Muscle layer of colon (tissue), 2 donors: ENCODE measurements at regions not wholly inside any gene's neighbourhood (a gene's known extent, or its start where the extent isn't known, plus 50 kb on each side); places are given as distances from the start of the nearest gene placed in this dataset.

Experiments used
- H3K27ac ChIP-seq: one replicate; pipeline ENCODE4 v1.7.0; 2013; ENCODE audit warnings: low read depth, mild to moderate bottlenecking, low read length, moderate library complexity
- H3K27me3 ChIP-seq, 2 donors: one replicate each; pipeline ENCODE4 v1.7.0; 2013; ENCODE audit warnings: low read length in 2 of 2, mild to moderate bottlenecking in 2 of 2; ENCODE audit not compliant: insufficient read depth in 2 of 2, control insufficient read depth in 1 of 2
- H3K36me3 ChIP-seq: one replicate; pipeline ENCODE4 v1.7.0; 2013; ENCODE audit warnings: mild to moderate bottlenecking, low read length; ENCODE audit not compliant: insufficient read depth
- H3K4me1 ChIP-seq: one replicate; pipeline ENCODE4 v1.7.0; 2013; ENCODE audit warnings: mild to moderate bottlenecking, low read length; ENCODE audit not compliant: insufficient read depth
- H3K4me3 ChIP-seq, 2 donors: one replicate each; pipeline ENCODE4 v1.7.0; 2013; ENCODE audit warnings: low read length in 2 of 2, low read depth in 1 of 2, mild to moderate bottlenecking in 1 of 2, moderate library complexity in 1 of 2
- H3K9ac ChIP-seq: one replicate; pipeline ENCODE4 v1.7.0; 2013; ENCODE audit warnings: low read length
- H3K9me3 ChIP-seq: one replicate; pipeline ENCODE4 v1.7.0; 2013; ENCODE audit warnings: mild to moderate bottlenecking, low read length
- donor health status: abdominal sarcoma.
- donor health status: Adenocarcinoma of cecum.

DNA sequence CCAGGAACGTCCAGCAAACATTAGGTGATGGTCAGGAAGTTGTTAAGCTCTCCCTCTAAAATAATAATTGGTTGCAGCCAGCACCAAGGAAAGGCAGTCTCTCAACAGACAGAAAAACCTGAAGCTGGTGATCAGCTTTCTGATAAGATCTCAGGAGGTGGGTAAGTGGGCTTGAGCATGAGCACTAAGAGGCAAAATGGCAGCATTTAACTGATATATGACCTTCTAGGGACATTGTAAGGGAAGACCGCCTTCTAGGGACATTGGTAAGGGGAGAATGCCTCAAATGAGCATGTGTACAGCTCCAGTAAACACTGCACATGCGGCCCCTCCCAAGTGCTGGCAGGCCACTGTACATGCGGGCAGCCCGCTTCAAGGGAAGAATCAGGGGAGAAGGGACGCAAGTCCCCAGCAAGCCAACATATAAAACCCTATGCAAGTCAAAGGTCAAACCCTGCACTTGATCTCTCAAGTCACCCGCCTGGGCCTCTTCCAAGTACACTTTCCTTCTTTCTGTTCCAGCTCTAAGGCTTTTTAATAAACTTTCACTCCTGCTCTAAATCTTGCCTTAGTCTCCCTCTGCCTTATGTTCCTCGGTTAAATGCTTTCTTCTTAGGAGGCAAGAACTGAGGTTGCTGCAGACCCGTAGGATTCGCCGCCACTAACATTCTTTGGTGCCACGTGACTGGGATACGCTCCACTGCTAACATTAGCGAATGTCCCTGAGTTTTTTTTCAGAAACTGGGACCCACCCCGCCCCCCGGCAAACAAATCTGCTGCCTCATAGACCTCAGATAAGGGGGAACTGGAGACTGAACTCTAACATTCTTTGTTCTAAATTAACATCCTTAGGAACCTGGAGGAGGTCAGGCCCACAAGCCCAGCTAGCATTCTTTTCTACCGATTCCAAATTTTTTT lies 463.8 kb downstream of the LPIN1 start:
- Histone ChIP-seq H3K9ac (no peak overlapping the region), H3K36me3 (no peaks in the 10 kb centered on the region), H3K9me3 (no peaks in the 10 kb centered on the region)

DNA sequence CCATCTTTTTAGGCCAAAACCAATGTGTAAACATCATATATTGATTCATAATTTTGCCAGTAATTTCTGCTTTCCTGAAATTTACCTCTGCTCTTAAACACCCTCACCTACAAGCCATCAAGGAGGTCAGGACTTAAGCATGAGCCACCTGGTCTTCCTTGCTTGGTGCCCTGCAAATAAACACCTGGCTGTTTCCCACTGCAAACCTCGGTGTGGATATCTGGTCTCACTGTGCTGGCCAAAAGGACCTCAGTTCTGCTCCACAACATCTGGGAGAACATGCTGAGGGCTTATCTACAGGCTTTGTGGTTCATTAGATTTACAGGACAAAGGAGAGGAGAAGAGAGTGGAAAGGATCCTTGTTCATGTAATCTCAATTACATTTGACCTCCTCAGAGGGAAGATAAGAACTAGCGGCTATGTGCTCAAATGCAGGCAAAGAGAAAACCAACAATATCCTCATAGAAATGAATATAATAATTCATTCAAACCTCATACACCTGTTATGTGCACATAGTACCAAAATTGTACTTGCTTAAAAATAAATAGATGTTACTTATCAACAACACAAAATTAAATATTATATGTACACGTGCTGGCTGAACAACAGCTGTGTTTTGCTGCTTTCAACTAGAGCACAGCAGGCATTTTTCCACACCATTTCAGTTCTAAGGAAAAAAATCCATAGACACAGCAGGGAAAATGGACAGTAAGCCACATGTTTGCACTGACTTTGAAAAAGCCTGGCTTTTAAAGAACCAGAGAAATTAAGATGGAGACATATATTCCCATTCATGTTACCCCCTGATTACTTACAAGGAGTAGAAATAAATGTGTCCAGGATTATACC lies 465.1 kb downstream of the LPIN1 start:
- no peaks in the 10 kb centered on the region for H3K36me3 ChIP-seq
- no peaks in the 10 kb centered on the region for H3K4me1 ChIP-seq
- no peak overlapping the region for H3K9ac ChIP-seq
- no peak overlapping the region for H3K4me3 ChIP-seq
- H3K27ac ChIP-seq: no peak overlapping the region
- H3K9me3 ChIP-seq: no peaks in the 10 kb centered on the region
- H3K27me3 ChIP-seq: no peaks in the 10 kb centered on the region

More for the DNA sequence above, 463.8 kb downstream of the LPIN1 start:
- no peak overlapping the region for H3K4me3 ChIP-seq
- no peak overlapping the region for H3K27ac ChIP-seq
- no peaks in the 10 kb centered on the region for H3K27me3 ChIP-seq
- H3K4me1 ChIP-seq: no peaks in the 10 kb centered on the region

DNA sequence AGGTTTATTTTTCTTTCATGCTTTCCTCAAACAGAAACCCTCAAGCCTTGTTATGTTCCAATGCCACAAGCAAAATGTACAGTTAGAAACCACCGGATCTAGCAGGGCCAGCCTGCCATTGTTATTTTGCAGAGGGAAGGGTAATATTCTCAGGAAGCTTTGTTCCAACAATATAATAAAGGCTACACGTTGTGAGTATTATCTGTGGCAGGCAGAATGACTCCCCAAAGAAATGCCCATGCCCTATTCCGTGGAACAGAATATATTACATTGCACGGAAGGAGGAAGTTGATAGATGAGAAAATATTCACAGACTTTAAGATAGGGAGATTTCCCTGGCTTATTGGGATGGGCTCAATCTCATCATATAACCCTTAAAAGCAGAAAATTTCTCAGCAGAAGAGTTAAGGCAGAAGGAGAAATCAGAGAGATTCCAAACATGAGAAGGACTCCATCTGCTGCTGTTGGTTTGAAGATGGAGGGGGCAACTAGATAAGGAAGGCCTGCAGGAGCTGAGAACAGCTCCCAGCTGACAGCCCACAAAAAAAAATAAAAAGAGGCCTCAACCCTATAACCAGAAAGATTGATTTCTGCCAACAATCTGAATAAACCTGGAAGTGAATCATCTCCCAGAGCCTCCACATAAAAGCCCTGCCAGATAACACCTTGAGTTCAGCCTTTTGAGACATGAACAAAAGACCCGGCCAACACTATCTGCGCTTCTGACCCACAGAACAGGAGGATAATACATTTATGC lies 466.6 kb downstream of the LPIN1 start:
- Histone ChIP-seq H3K4me1 (no peaks in the 10 kb centered on the region), H3K27me3 (no peaks in the 10 kb centered on the region), H3K9ac (no peak overlapping the region), H3K9me3 (no peaks in the 10 kb centered on the region), H3K4me3 (no peak overlapping the region), H3K36me3 (no peaks in the 10 kb centered on the region), H3K27ac (no peak overlapping the region)

DNA sequence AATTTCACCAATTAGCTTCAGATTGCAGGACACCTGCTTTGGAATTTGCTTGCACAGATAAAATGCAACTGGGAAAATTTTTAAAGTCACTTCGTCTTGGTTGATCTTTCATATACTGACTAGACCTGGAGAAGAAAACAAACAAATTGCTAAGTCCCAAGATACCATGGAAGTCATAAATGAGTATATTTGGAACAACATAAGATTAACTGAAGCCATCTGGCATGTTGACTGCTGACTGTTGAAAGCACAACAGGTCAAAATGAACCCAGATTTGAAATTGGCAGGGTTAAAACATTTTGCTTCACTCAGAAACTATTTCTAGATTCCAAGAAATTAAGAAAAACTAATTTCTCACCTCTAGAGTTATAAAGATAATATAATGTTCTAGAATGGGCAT lies 470.7 kb downstream of the LPIN1 start:
- Histone ChIP-seq H3K9ac (no peak overlapping the region), H3K27ac (no peak overlapping the region), H3K36me3 (no peaks in the 10 kb centered on the region), H3K4me1 (no peaks in the 10 kb centered on the region), H3K9me3 (no peaks in the 10 kb centered on the region), H3K4me3 (no peak overlapping the region), H3K27me3 (no peaks in the 10 kb centered on the region)

DNA sequence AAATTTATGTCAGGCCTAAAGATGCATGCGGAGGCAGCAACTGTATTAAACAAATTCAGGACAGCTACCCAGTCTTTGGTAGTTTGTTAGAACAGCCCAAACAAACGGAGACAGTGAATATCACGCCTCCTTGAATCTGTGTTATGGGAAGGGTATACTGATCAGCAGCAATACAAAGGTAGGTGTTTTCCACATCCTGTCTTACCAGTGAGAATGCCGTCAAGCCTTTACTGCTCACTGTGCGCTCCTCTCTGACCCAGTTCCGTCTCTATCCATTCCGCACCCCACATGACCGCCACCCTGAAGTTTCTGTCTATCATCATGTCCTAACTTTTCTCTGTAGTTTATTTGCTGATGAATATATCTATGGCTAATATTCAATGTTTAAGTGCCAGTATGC lies 473.3 kb downstream of the LPIN1 start:
- H3K27me3 ChIP-seq: no peaks in the 10 kb centered on the region
- no peaks in the 10 kb centered on the region for H3K9me3 ChIP-seq
- H3K9ac ChIP-seq: no peak overlapping the region
- H3K4me1 ChIP-seq: no peaks in the 10 kb centered on the region
- H3K27ac ChIP-seq: no peak overlapping the region
- H3K36me3 ChIP-seq: no peaks in the 10 kb centered on the region
- no peak overlapping the region for H3K4me3 ChIP-seq

DNA sequence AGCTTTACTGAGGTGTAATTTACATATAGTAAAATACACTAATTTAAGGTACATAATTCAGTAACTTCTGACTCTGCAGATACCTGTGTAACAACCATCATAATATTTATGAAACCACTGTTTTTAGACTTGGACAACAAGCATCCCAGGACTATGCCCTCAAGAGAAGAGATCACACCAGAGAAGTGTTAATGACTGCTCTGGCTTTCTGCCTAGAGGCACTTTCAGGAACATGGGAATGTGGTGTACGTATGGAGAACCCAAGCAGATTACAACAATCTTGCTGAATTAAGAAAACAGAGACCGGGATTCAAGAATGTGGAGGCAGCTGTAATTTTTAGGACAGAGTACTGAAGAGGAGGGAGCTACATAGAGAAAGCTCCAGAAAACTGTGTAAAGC lies 475.2 kb downstream of the LPIN1 start:
- Histone ChIP-seq H3K27me3 (no peaks in the 10 kb centered on the region), H3K9me3 (no peaks in the 10 kb centered on the region), H3K9ac (no peak overlapping the region), H3K27ac (no peak overlapping the region), H3K36me3 (no peaks in the 10 kb centered on the region), H3K4me3 (no peak overlapping the region), H3K4me1 (no peaks in the 10 kb centered on the region)

DNA sequence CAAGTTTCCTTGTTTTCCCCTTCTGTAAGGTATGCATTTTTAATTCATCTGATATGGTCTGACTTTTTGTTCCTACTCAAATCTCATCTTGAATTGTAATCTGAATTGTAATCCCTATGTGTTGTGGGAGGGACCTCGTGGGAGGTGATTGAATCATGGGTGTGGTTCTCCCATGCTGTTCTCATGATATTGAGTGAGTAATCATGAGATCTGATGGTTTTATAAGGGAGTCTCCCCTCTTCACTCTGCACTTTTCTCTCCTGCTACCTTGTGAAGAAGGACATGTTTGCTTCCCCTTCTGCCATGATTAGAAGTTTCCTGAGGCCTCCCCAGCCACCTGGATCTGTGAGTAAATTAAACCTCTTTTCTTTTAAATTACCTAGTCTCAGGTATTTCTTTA lies 476.1 kb downstream of the LPIN1 start:
- no peaks in the 10 kb centered on the region for H3K36me3 ChIP-seq
- H3K4me1 ChIP-seq: no peaks in the 10 kb centered on the region
- H3K9ac ChIP-seq: no peak overlapping the region
- H3K9me3 ChIP-seq: no peaks in the 10 kb centered on the region
- no peaks in the 10 kb centered on the region for H3K27me3 ChIP-seq
- H3K4me3 ChIP-seq: no peak overlapping the region
- H3K27ac ChIP-seq: no peak overlapping the region

DNA sequence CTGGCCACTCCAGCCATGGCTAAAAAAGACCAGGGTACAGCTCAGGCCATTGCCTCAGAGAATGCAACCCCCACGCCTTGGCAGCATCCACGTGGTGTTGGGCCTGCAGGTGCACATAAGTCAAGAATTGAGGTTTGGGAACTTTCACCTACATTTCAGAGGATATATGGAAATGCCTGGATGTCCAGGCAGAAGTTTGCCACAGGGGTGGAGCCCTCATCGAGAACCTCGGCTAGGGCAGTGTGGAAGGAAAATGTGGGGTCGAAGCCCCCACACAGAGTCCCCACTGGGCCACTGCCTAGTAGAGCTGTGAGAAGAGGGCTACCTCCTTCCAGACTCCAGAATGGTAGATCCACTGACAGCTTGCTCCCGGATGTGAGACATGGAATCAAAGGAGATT lies 477.3 kb downstream of the LPIN1 start:
- H3K4me3 ChIP-seq: no peak overlapping the region
- no peaks in the 10 kb centered on the region for H3K4me1 ChIP-seq
- no peak overlapping the region for H3K9ac ChIP-seq
- H3K27ac ChIP-seq: no peak overlapping the region
- H3K27me3 ChIP-seq: no peaks in the 10 kb centered on the region
- no peaks in the 10 kb centered on the region for H3K36me3 ChIP-seq
- no peaks in the 10 kb centered on the region for H3K9me3 ChIP-seq

DNA sequence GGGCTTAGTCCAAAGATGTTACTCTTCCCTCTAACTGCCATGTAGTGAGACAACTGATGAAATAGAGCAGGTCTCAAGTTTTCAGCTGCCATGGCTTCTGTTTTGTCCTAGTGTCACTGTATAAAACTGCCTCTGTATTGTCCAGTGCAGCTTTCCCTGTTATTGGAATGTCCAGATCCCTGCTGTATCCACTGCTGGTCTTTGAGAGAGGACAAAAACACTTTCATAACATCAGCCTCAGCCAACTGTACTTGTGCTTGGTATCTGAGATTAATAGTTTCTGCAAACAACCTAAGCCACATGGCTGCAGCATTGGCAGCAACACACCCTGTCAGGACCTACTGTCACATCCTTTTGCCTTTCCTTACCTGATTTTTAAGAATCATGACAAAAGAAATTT lies 480.2 kb downstream of the LPIN1 start:
- no peak overlapping the region for H3K27ac ChIP-seq
- no peaks in the 10 kb centered on the region for H3K36me3 ChIP-seq
- no peaks in the 10 kb centered on the region for H3K9me3 ChIP-seq
- H3K9ac ChIP-seq: no peak overlapping the region
- H3K4me3 ChIP-seq: no peak overlapping the region
- H3K27me3 ChIP-seq: no peaks in the 10 kb centered on the region
- H3K4me1 ChIP-seq: no peaks in the 10 kb centered on the region

DNA sequence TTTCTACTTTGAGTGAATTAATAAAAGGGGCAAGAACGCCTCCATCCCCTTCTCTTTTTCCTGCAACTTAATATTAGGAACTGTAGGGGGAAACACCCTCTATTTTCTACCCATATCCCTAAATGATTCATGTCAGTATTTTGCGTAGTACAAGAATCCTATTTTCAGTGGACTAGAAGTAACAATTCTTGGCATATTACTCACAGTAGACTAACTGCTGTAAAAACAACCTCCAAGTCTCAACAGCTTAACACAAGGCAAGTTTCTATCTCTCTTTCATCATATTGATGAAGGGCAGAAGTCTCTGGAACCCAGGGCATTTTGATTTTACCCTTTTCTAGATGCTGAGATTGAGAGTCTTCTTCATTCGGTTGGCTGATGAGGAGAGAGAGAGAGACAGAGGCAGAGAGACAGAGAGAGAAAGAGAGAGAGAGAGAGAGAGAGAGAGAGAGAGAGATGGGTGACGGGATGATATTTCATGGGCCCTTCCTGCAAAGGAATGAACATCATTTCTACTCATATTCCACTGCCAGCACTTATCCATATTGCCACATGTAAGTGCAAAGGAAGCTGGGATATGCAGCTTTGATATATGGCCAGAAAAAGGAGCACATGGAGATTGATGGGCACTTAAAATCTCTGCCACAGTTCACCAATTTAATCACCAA lies 481.6 kb downstream of the LPIN1 start:
- H3K36me3 ChIP-seq: no peaks in the 10 kb centered on the region
- no peaks in the 10 kb centered on the region for H3K27me3 ChIP-seq
- H3K27ac ChIP-seq: no peak overlapping the region
- no peak overlapping the region for H3K4me3 ChIP-seq
- H3K4me1 ChIP-seq: no peaks in the 10 kb centered on the region
- H3K9ac ChIP-seq: no peak overlapping the region
- no peaks in the 10 kb centered on the region for H3K9me3 ChIP-seq

DNA sequence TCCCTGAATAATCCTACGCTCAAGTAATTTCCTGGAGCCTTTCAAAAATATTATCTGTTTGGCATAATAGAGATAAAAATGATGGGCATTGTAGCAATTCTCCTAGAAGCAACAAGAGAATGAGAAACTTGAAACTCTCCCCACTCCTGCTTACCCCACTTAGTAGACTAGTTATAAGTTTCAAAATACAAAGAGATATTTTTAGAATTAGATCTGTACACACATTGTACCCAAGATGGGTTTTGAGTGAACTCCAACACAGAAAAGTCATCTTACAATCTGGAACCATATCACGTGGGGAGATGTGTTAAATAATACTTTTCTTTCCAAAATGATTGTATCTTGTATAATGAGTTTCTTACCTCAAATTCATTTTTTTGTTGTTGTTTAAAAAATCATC lies 484.9 kb downstream of the LPIN1 start:
- H3K36me3 ChIP-seq: no peaks in the 10 kb centered on the region
- H3K9me3 ChIP-seq: no peaks in the 10 kb centered on the region
- no peak overlapping the region for H3K9ac ChIP-seq
- H3K27ac ChIP-seq: no peak overlapping the region
- H3K27me3 ChIP-seq: no peaks in the 10 kb centered on the region
- H3K4me3 ChIP-seq: no peak overlapping the region
- no peaks in the 10 kb centered on the region for H3K4me1 ChIP-seq
